Mesothelial cell of epicardium (in vitro differentiated cells): ENCODE measurements at regions not wholly inside any gene's neighbourhood (a gene's known extent, or its start where the extent isn't known, plus 50 kb on each side); places are given as distances from the start of the nearest gene placed in this dataset.
A peak's percentile ranks its signal among the peaks of the same experiment; 100 is the strongest.
"Not testable (repeated sequence)": the region's sequence is repeated elsewhere in the genome, so short reads cannot be mapped to it uniquely, and the experiment has no call there.

Source experiments
- DNase-seq, 2 experiments: peaks; one replicate each; pipeline ENCODE4 v3.0.0; 2021; ENCODE audit warnings: low spot score in 2 of 2; ENCODE audit not compliant: unreplicated experiment in 2 of 2
- H3K27ac Mint-ChIP-seq: 2 replicates; pipeline ENCODE4 v1.8.0; 2021; ENCODE audit warnings: mixed read lengths
- H3K27me3 Mint-ChIP-seq: 2 replicates; pipeline ENCODE4 v1.8.0; 2021; ENCODE audit warnings: low read depth, mixed read lengths
- H3K36me3 Mint-ChIP-seq: 2 replicates; pipeline ENCODE4 v1.8.0; 2021; ENCODE audit warnings: mixed read lengths
- H3K4me1 Mint-ChIP-seq: 2 replicates; pipeline ENCODE4 v1.8.0; 2021; ENCODE audit warnings: mixed read lengths
- H3K4me3 Mint-ChIP-seq: 2 replicates; pipeline ENCODE4 v1.8.0; 2021; ENCODE audit warnings: mild to moderate bottlenecking, moderate library complexity, mixed read lengths
- H3K9me3 Mint-ChIP-seq: 2 replicates; pipeline ENCODE4 v1.8.0; 2021; ENCODE audit warnings: mixed read lengths
- CTCF ChIP-seq: fragments of 200-600 bp; sonication (generic); IDR thresholded peaks from one replicate; pipeline ENCODE4 v1.5.0; 2021; ENCODE audit warnings: antibody characterized with exemption; ENCODE audit not compliant: unreplicated experiment

- no peaks in the 10 kb centered on the region for H3K27me3 Mint-ChIP-seq
- no peak for DNase-seq
- H3K27ac Mint-ChIP-seq = no peak overlapping the region
- H3K9me3 Mint-ChIP-seq = peaks cover 14% of the 10 kb centered on the region
- no peaks in the 10 kb centered on the region for H3K4me1 Mint-ChIP-seq
- H3K36me3 Mint-ChIP-seq = peaks cover 30% of the 10 kb centered on the region
- no peak overlapping the region for H3K4me3 Mint-ChIP-seq
- no peak for TF ChIP-seq CTCF
Observed at GRCh38 chr6:150783813-150784212, 81.7 kb upstream of the MTHFD1L start.

GRCh38 chr6:150787429-150787828 is 78.1 kb upstream of the MTHFD1L start:
- peaks cover 14% of the 10 kb centered on the region for H3K9me3 Mint-ChIP-seq
- TF ChIP-seq CTCF = no peak
- no peak overlapping the region for H3K4me3 Mint-ChIP-seq
- no peaks in the 10 kb centered on the region for H3K4me1 Mint-ChIP-seq
- DNase-seq = no peak
- no peak overlapping the region for H3K27ac Mint-ChIP-seq
- H3K27me3 Mint-ChIP-seq = no peaks in the 10 kb centered on the region
- H3K36me3 Mint-ChIP-seq = peaks cover 28% of the 10 kb centered on the region

GRCh38 chr6:150788089-150788488 is 77.4 kb upstream of the MTHFD1L start:
- Mint-ChIP-seq H3K27me3 (no peaks in the 10 kb centered on the region), H3K36me3 (peaks cover 25% of the 10 kb centered on the region), H3K4me3 (no peak overlapping the region), H3K4me1 (no peaks in the 10 kb centered on the region), H3K27ac (peak overlapping the region; percentile 83), H3K9me3 (peaks cover 12% of the 10 kb centered on the region)
- no peak for TF ChIP-seq CTCF
- no peak for DNase-seq

- not testable (repeated sequence) for H3K4me3 Mint-ChIP-seq, H3K27me3 Mint-ChIP-seq, H3K9me3 Mint-ChIP-seq, H3K4me1 Mint-ChIP-seq, H3K27ac Mint-ChIP-seq, DNase-seq
- H3K36me3 Mint-ChIP-seq = peaks cover 15% of the 10 kb centered on the region
Observed at GRCh38 chr6:150789906-150790305, 75.6 kb upstream of the MTHFD1L start.

GRCh38 chr6:150791717-150792116 is 73.8 kb upstream of the MTHFD1L start:
- peaks cover 23% of the 10 kb centered on the region for H3K36me3 Mint-ChIP-seq
- DNase-seq = no peak
- no peaks in the 10 kb centered on the region for H3K9me3 Mint-ChIP-seq
- H3K27me3 Mint-ChIP-seq = no peaks in the 10 kb centered on the region
- TF ChIP-seq CTCF = no peak
- H3K4me1 Mint-ChIP-seq = no peaks in the 10 kb centered on the region
- no peak overlapping the region for H3K27ac Mint-ChIP-seq
- no peak overlapping the region for H3K4me3 Mint-ChIP-seq

- DNase-seq = no peak
- Mint-ChIP-seq H3K4me1 (peaks cover 7% of the 10 kb centered on the region), H3K4me3 (no peak overlapping the region), H3K27me3 (no peaks in the 10 kb centered on the region), H3K27ac (peak overlapping the region; percentile 17), H3K9me3 (no peaks in the 10 kb centered on the region), H3K36me3 (peaks cover 36% of the 10 kb centered on the region)
- no peak for TF ChIP-seq CTCF
Observed at GRCh38 chr6:150797949-150798348, 67.6 kb upstream of the MTHFD1L start.
